Liver (tissue), 8 donors: ENCODE measurements at regions not wholly inside any gene's neighbourhood (a gene's known extent, or its start where the extent isn't known, plus 50 kb on each side); places are given as distances from the start of the nearest gene placed in this dataset.

Experiments used
- DNase-seq: peaks from one replicate; pipeline ENCODE4 v3.0.0-alpha.2; 2017; ENCODE audit warnings: low spot score
- H3K27ac ChIP-seq, 2 donors: one replicate each; pipeline ENCODE4 v1.7.0; 2013; ENCODE audit warnings: inconsistent platforms in 2 of 2, low read length in 2 of 2, control low read depth in 1 of 2, low read depth in 1 of 2, mild to moderate bottlenecking in 1 of 2
- H3K27me3 ChIP-seq, 4 donors: one replicate each; pipeline versions ENCODE4 v1.6.1 to v1.7.0; 2013; ENCODE audit warnings: low read length in 3 of 4, inconsistent platforms in 1 of 4, mild to moderate bottlenecking in 1 of 4, moderate library complexity in 1 of 4; ENCODE audit not compliant: control insufficient read depth in 4 of 4, insufficient read depth in 4 of 4
- H3K36me3 ChIP-seq, 4 donors: one replicate each; pipeline versions ENCODE4 v1.6.1 to v1.7.0; 2013; ENCODE audit warnings: low read length in 3 of 4, mild to moderate bottlenecking in 3 of 4, low read depth in 1 of 4, moderate library complexity in 1 of 4; ENCODE audit not compliant: control insufficient read depth in 4 of 4, insufficient read depth in 3 of 4
- H3K4me1 ChIP-seq, 4 donors: one replicate each; pipeline versions ENCODE4 v1.6.1 to v1.7.0; 2013; ENCODE audit warnings: low read length in 3 of 4, mild to moderate bottlenecking in 3 of 4, moderate library complexity in 1 of 4; ENCODE audit not compliant: control insufficient read depth in 4 of 4, insufficient read depth in 4 of 4
- H3K4me3 ChIP-seq, 3 donors: one replicate each; pipeline versions ENCODE4 v1.6.1 to v1.7.0; 2013; ENCODE audit warnings: low read length in 3 of 3, control low read depth in 1 of 3, low read depth in 1 of 3, mild to moderate bottlenecking in 1 of 3
- H3K9ac ChIP-seq, 2 donors: one replicate each; pipeline ENCODE4 v1.7.0; 2013; ENCODE audit warnings: low read length in 2 of 2, mild to moderate bottlenecking in 2 of 2, moderate library complexity in 2 of 2, control low read depth in 1 of 2, low read depth in 1 of 2
- H3K9me3 ChIP-seq, 4 donors: one replicate each; pipeline versions ENCODE4 v1.6.1 to v1.7.0; 2013; ENCODE audit warnings: low read length in 3 of 4; ENCODE audit not compliant: control insufficient read depth in 4 of 4
- ATF3 ChIP-seq: IDR thresholded peaks from 2 replicates; pipeline ENCODE4 v1.6.1; 2016; ENCODE audit warnings: antibody characterized with exemption
- CTCF ChIP-seq: fragments of 150-350 bp; IDR thresholded peaks from 2 replicates; pipeline ENCODE4 v1.5.1; 2017; ENCODE audit warnings: improper control_type of control experiment, low read depth, low read length; ENCODE audit not compliant: missing input control
- EGR1 ChIP-seq, 2 donors: IDR thresholded peaks; 2 replicates each; pipeline ENCODE4 v1.6.1; 2016 to 2018; ENCODE audit warnings: antibody characterized with exemption in 2 of 2, low read depth in 2 of 2
- FOXA2 ChIP-seq: IDR thresholded peaks from 2 replicates; pipeline ENCODE4 v1.6.1; 2016; ENCODE audit warnings: antibody characterized with exemption
- GABPA ChIP-seq, 2 donors: IDR thresholded peaks in 1 of 2; conservative IDR thresholded peaks in 1 of 2; 2 replicates each; pipeline ENCODE4 v1.6.1; 2016; ENCODE audit warnings: antibody characterized with exemption in 2 of 2, mild to moderate bottlenecking in 1 of 2, moderate library complexity in 1 of 2
- HNF4A ChIP-seq, 2 donors: conservative IDR thresholded peaks; 2 replicates each; pipeline ENCODE4 v1.6.1; 2016; ENCODE audit warnings: antibody characterized with exemption in 2 of 2, mild to moderate bottlenecking in 2 of 2
- JUND ChIP-seq, 2 donors: IDR thresholded peaks; 2 replicates each; pipeline ENCODE4 v1.6.1; 2016; ENCODE audit warnings: antibody characterized with exemption in 2 of 2
- RAD21 ChIP-seq, 2 donors: IDR thresholded peaks; 2 replicates each; pipeline ENCODE4 v1.6.1; 2016; ENCODE audit warnings: antibody characterized with exemption in 2 of 2, mild to moderate bottlenecking in 2 of 2
- REST ChIP-seq: IDR thresholded peaks from 2 replicates; pipeline ENCODE4 v1.6.1; 2016; ENCODE audit warnings: antibody characterized with exemption, mild to moderate bottlenecking
- TAF1 ChIP-seq: conservative IDR thresholded peaks from 2 replicates; pipeline ENCODE4 v1.6.1; 2016; ENCODE audit warnings: antibody characterized with exemption, mild to moderate bottlenecking
- YY1 ChIP-seq: IDR thresholded peaks from 2 replicates; pipeline ENCODE4 v1.6.1; 2016; ENCODE audit warnings: antibody characterized with exemption, mild to moderate bottlenecking
- ZBTB33 ChIP-seq: IDR thresholded peaks from 2 replicates; pipeline ENCODE4 v1.6.1; 2016; ENCODE audit warnings: antibody characterized with exemption
- WGBS: extraction: QIAGEN DNeasy Blood & Tissue Kit; methylation state at CpG from one replicate; pipeline ENCODE4 v1.1.7; 2013; 5-methylcytosine and 5-hydroxymethylcytosine counted together
- donor health status: healthy.
- donor health status: healthy.
- donor health status: healthy.
- donor health status: healthy.
- donor health status: healthy.

- Histone ChIP-seq H3K36me3 (no peaks in the 10 kb centered on the region), H3K4me3 (no peak overlapping the region), H3K27me3 (peaks cover 0 to 4% (median 0%) of the 10 kb centered on the region in 4 donors), H3K4me1 (no peaks in the 10 kb centered on the region), H3K9me3 (no peaks in the 10 kb centered on the region), H3K9ac (no peak overlapping the region), H3K27ac (no peak overlapping the region)
- WGBS: 92% methylated on average over 2 of the region's 2 CpGs
- TF ChIP-seq FOXA2: no peak
- no peak for TF ChIP-seq ZBTB33
- TF ChIP-seq RAD21 (IDR thresholded peaks at IDR 0.05): no peak
- TF ChIP-seq JUND (IDR thresholded peaks at IDR 0.05): no peak
- TF ChIP-seq TAF1: no peak
- TF ChIP-seq YY1: no peak
- no peak for DNase-seq
Measured at GRCh38 chr7:94115316-94115715, 111.2 kb upstream of the BET1 start.

GRCh38 chr7:94123136-94123535, 119.0 kb upstream of the BET1 start:
- Histone ChIP-seq H3K9ac (no peak overlapping the region), H3K4me1 (no peaks in the 10 kb centered on the region), H3K27ac (no peak overlapping the region), H3K4me3 (no peak overlapping the region), H3K36me3 (no peaks in the 10 kb centered on the region), H3K9me3 (no peaks in the 10 kb centered on the region), H3K27me3 (peaks cover 0 to 3% (median 0%) of the 10 kb centered on the region in 4 donors)
- DNase-seq: no peak
- 51% methylated on average over 1 of the region's 1 CpG for WGBS
- no peak for TF ChIP-seq REST

- Histone ChIP-seq H3K36me3 (no peaks in the 10 kb centered on the region), H3K27ac (no peak overlapping the region), H3K27me3 (peaks cover 0 to 3% (median 1%) of the 10 kb centered on the region in 4 donors), H3K4me1 (no peaks in the 10 kb centered on the region), H3K9me3 (no peaks in the 10 kb centered on the region), H3K4me3 (no peak overlapping the region), H3K9ac (no peak overlapping the region)
- TF ChIP-seq CTCF: no peak
- TF ChIP-seq JUND (IDR thresholded peaks at IDR 0.05): no peak
- no peak for TF ChIP-seq EGR1 (IDR thresholded peaks at IDR 0.05; ENCODE audit: low read depth in 2 of 2)
- TF ChIP-seq GABPA (IDR thresholded peaks at IDR 0.05 in 1 of 2, conservative IDR thresholded peaks at IDR 0.05 in 1 of 2): no peak
- no peak for TF ChIP-seq HNF4A (conservative IDR thresholded peaks at IDR 0.05)
- no peak for TF ChIP-seq ATF3
- no peak for DNase-seq
Measured at GRCh38 chr7:94127026-94127425, 122.9 kb upstream of the BET1 start.
